PC-3 (cell line): ENCODE measurements at regions not wholly inside any gene's neighbourhood (a gene's known extent, or its start where the extent isn't known, plus 50 kb on each side); places are given as distances from the start of the nearest gene placed in this dataset.
"Not testable (repeated sequence)": the region's sequence is repeated elsewhere in the genome, so short reads cannot be mapped to it uniquely, and the experiment has no call there.

ENCODE experiments used
- ATAC-seq: fragments of 200-7000 bp; cut with Tn5 transposase; 2 replicates; pipeline ENCODE4 v1.9.1; 2020; ENCODE audit warnings: mild to moderate bottlenecking, moderate library complexity
- BruUV-seq: library from RNA; stranded (reverse); fragments of 400-500 nt; replicated peaks from 2 replicates; lab custom pipeline; 2021; lab: Mats Ljungman, UMichigan
- CTCF ChIA-PET: fragments of 300-600 bp; sonication (Branson Sonifier 250); formaldehyde crosslinking; loops from one replicate; lab custom pipeline; 2022; ENCODE audit warnings: antibody characterized with exemption; lab: Charles Lee
- POLR2A ChIA-PET: fragments of 300-600 bp; sonication (Branson Sonifier 250); formaldehyde crosslinking; loops from one replicate; lab custom pipeline; 2022; ENCODE audit warnings: antibody characterized with exemption; ENCODE audit not compliant: unreplicated experiment; lab: Charles Lee
- DNase-seq: peaks from one replicate; pipeline ENCODE4 v3.0.0-alpha.2; 2015
- H2AFZ ChIP-seq: fragments of 300-600 bp; sonication (generic); 2 replicates; pipeline ENCODE4 v1.6.0; 2016; ENCODE audit warnings: antibody characterized with exemption, low read length
- H3F3A ChIP-seq: fragments of 300-600 bp; sonication (generic); one replicate; pipeline ENCODE4 v1.6.0; 2017; ENCODE audit warnings: antibody characterized with exemption, low read length, control low read depth, mild to moderate bottlenecking; ENCODE audit not compliant: unreplicated experiment
- H3K27ac ChIP-seq: fragments of 300-600 bp; sonication (generic); 2 replicates; pipeline ENCODE4 v1.5.1; 2016; ENCODE audit warnings: mild to moderate bottlenecking, low read length
- H3K27me3 ChIP-seq: fragments of 300-600 bp; sonication (generic); 2 replicates; pipeline ENCODE4 v1.6.1; 2016; ENCODE audit warnings: low read length, mixed read lengths
- H3K36me3 ChIP-seq: fragments of 300-600 bp; sonication (generic); 2 replicates; pipeline ENCODE4 v1.6.1; 2016; ENCODE audit warnings: low read depth, mixed run types, low read length, mixed read lengths
- H3K4me1 ChIP-seq: fragments of 300-600 bp; sonication (generic); 2 replicates; pipeline ENCODE4 v1.5.1; 2016; ENCODE audit warnings: low read length; ENCODE audit not compliant: insufficient read depth
- H3K4me2 ChIP-seq: fragments of 300-600 bp; sonication (generic); 2 replicates; pipeline ENCODE4 v1.6.0; 2016; ENCODE audit warnings: low read length
- H3K4me3 ChIP-seq: fragments of 300-600 bp; sonication (generic); 2 replicates; pipeline ENCODE4 v1.5.1; 2016; ENCODE audit warnings: mild to moderate bottlenecking, low read length, mixed read lengths
- H3K79me2 ChIP-seq: fragments of 300-600 bp; sonication (generic); 2 replicates; pipeline ENCODE4 v1.6.1; 2017; ENCODE audit warnings: low read length, mixed read lengths
- H3K9ac ChIP-seq: fragments of 300-600 bp; sonication (generic); 2 replicates; pipeline ENCODE4 v1.6.0; 2016; ENCODE audit warnings: mild to moderate bottlenecking, low read length
- H3K9me2 ChIP-seq: fragments of 300-600 bp; sonication (generic); replicated peaks from 2 replicates; pipeline ENCODE4 v1.6.1; 2016; ENCODE audit warnings: mixed run types, low read length, mixed read lengths
- H3K9me3 ChIP-seq: fragments of 300-600 bp; sonication (generic); 2 replicates; pipeline ENCODE4 v1.6.1; 2016; ENCODE audit warnings: low read length, mixed read lengths
- H4K20me1 ChIP-seq: fragments of 300-600 bp; sonication (generic); 2 replicates; pipeline ENCODE4 v1.6.1; 2016; ENCODE audit warnings: low read length, mixed read lengths
- CTCF ChIP-seq: fragments of 300-600 bp; sonication (generic); conservative IDR thresholded peaks from 2 replicates; pipeline ENCODE4 v1.5.1; 2017; ENCODE audit warnings: antibody characterized with exemption, low read depth, mild to moderate bottlenecking, low read length
- EZH2 ChIP-seq: fragments of 300-600 bp; sonication (generic); IDR thresholded peaks from one replicate; pipeline ENCODE4 v1.6.1; 2017; ENCODE audit warnings: antibody characterized with exemption, mild to moderate bottlenecking, low read length; ENCODE audit not compliant: unreplicated experiment
- EZH2phosphoT487 ChIP-seq: fragments of 300-600 bp; sonication (generic); IDR thresholded peaks from 2 replicates; pipeline ENCODE4 v1.6.1; 2018; ENCODE audit warnings: mild to moderate bottlenecking, antibody characterized with exemption, low read length, borderline replicate concordance
- intact Hi-C: fragments of 100-400 bp; cut with micrococcal nuclease; formaldehyde crosslinking; loops from 2 replicates; pipeline ENCODE4 v1.9.0; 2023

GRCh38 chr6:168915242-168915641, 338.4 kb downstream of the THBS2 start:
- BruUV-seq, result no TSS peak

DNA sequence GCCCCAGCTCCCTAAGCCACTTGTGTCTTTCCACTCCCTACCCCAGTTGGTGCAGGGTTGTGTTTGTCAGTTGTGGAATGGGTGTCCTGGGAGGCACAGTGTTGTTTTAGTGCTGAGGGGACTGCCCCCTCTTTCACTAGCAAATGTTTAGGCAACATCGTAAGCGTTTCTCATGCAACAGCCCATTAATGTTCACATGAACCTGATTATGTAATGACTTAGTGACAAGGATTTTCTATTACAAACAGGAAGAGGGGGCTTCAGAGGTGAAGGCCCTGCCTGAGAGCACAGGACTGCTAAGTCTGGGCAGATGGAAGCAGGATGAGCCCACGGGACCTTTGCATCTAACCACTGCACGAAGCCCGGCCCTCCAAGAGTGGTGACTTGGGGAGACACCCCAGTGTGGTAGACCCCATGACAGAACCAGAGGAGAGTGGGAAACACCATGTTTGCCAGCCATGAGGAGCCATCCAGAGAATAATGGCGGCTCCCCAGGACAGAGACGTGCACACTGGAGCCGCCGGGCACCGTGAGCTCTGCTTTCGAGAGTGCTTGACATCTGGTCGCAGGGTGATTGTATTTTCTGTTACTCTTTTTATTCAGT, 339.7 kb downstream of the THBS2 start:
- TF ChIP-seq CTCF, result no peak
- TF ChIP-seq EZH2phosphoT487, result no peak
- no peak for TF ChIP-seq EZH2
- CTCF ChIA-PET, result no interaction called here
- no peaks in the 10 kb centered on the region for H4K20me1 ChIP-seq
- no peak overlapping the region for H3K9ac ChIP-seq
- ATAC-seq (no peak), DNase-seq (no peak)
- H3K9me2 ChIP-seq, result no peaks in the 10 kb centered on the region
- H3K9me3 ChIP-seq, result no peaks in the 10 kb centered on the region
- no peak overlapping the region for H2AFZ ChIP-seq
- no peak overlapping the region for H3K27ac ChIP-seq
- POLR2A ChIA-PET, result no interaction called here
- H3K79me2 ChIP-seq, result no peaks in the 10 kb centered on the region
- no TSS peak for BruUV-seq
- no peak overlapping the region for H3K4me3 ChIP-seq
- no peaks in the 10 kb centered on the region for H3F3A ChIP-seq
- no peaks in the 10 kb centered on the region for H3K4me1 ChIP-seq
- intact Hi-C loops, result no loop called here
- no peaks in the 10 kb centered on the region for H3K36me3 ChIP-seq
- H3K4me2 ChIP-seq, result no peak overlapping the region
- H3K27me3 ChIP-seq, result peaks cover 21% of the 10 kb centered on the region; the same call in 1 of the 2 replicates

More at GRCh38 chr6:168915242-168915641, 338.4 kb downstream of the THBS2 start:
- Histone ChIP-seq H3K27me3 (peaks cover 34% of the 10 kb centered on the region), H3K9me3 (no peaks in the 10 kb centered on the region), H3K79me2 (no peaks in the 10 kb centered on the region), H3K4me1 (no peaks in the 10 kb centered on the region), H3K9ac (no peak overlapping the region), H3K36me3 (no peaks in the 10 kb centered on the region), H3K4me3 (no peak overlapping the region), H4K20me1 (no peaks in the 10 kb centered on the region), H2AFZ (no peak overlapping the region), H3K27ac (no peak overlapping the region), H3F3A (no peaks in the 10 kb centered on the region), H3K4me2 (no peak overlapping the region), H3K9me2 (no peaks in the 10 kb centered on the region)
- ChIA-PET CTCF (no interaction called here), POLR2A (no interaction called here)
- TF ChIP-seq CTCF (no peak), EZH2phosphoT487 (no peak), EZH2 (no peak)
- ATAC-seq (no peak), DNase-seq (no peak)
- intact Hi-C loops, result no loop called here

- H2AFZ ChIP-seq, H4K20me1 ChIP-seq, H3K9ac ChIP-seq, H3K4me1 ChIP-seq, H3K79me2 ChIP-seq, CTCF ChIA-PET, POLR2A ChIA-PET, H3K9me2 ChIP-seq, DNase-seq, BruUV-seq, H3F3A ChIP-seq, H3K9me3 ChIP-seq, H3K36me3 ChIP-seq, ATAC-seq, H3K27ac ChIP-seq, intact Hi-C loops, H3K4me3 ChIP-seq, H3K4me2 ChIP-seq: not testable (repeated sequence)
- peaks cover 15% of the 10 kb centered on the region; the same call in 1 of the 2 replicates for H3K27me3 ChIP-seq
Measured at GRCh38 chr6:168913231-168913865, 340.3 kb downstream of the THBS2 start.
